NB4 (cell line): ENCODE measurements at regions not wholly inside any gene's neighbourhood (a gene's known extent, or its start where the extent isn't known, plus 50 kb on each side); places are given as distances from the start of the nearest gene placed in this dataset.

Experiments used
- CTCF ChIP-seq: IDR thresholded peaks from one replicate; pipeline ENCODE4 v1.5.1; 2012; ENCODE audit warnings: low read depth, low read length
- POLR2A ChIP-seq: IDR thresholded peaks from 2 replicates; pipeline ENCODE4 v1.6.1; 2011; ENCODE audit warnings: mild to moderate bottlenecking; ENCODE audit not compliant: insufficient read length; ENCODE audit errors: extremely low read depth

DNA sequence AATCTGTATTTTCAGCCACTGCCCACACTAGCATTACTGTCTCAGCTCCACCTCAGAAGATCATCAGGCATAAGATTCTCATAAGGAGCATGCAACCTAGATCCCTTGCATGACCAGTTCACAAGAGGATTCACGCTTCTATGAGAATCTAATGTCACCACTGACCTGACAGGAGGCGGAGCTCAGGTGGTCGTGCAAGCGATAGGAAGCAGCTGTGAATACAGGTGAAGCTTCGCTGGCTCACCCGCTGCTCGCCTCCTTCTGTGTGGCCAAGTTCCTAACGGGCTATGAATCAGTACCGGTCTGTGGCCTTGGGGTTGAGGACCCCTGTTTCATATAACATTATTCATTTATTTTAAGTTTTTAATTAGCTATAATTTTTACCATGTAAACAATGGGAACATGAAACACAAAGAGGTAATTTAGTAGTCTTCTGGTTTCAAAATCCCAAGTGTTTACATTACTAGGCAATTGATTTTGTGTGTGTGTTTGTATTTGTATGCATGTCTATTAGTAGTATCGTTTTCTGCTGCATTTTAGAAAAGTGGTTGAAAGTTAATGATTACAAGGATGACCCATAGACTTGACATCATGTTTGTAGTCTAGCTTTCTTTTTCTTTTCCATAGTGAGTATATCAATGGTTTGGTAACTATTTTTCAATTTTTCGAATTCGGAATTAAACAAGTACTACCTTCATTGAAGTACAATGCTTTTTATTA lies 159.4 kb downstream of the TENT4A start:
- no peak for TF ChIP-seq POLR2A
- no peak for TF ChIP-seq CTCF
